Mucosa of descending colon (tissue), 3 donors: ENCODE measurements at regions not wholly inside any gene's neighbourhood (a gene's known extent, or its start where the extent isn't known, plus 50 kb on each side); places are given as distances from the start of the nearest gene placed in this dataset.

Source experiments
- ATAC-seq: fragments of 200-7000 bp; cut with Tn5 transposase; one replicate; pipeline ENCODE4 v1.9.1; 2020; ENCODE audit warnings: mild to moderate bottlenecking, moderate library complexity
- DNase-seq, 3 donors: peaks; one replicate each; pipeline ENCODE4 v3.0.0-alpha.2; 2020
- H3K36me3 ChIP-seq: fragments of 200-600 bp; one replicate; pipeline ENCODE4 v1.8.0; 2021; ENCODE audit warnings: low read depth, mild to moderate bottlenecking
- H3K4me1 ChIP-seq: fragments of 200-600 bp; one replicate; pipeline ENCODE4 v1.8.0; 2021; ENCODE audit warnings: low read depth, mild to moderate bottlenecking
- H3K4me3 ChIP-seq: fragments of 200-600 bp; one replicate; pipeline ENCODE4 v1.8.0; 2021; ENCODE audit warnings: mild to moderate bottlenecking
- H3K9me3 ChIP-seq: fragments of 200-600 bp; one replicate; pipeline ENCODE4 v1.8.0; 2021; ENCODE audit warnings: mild to moderate bottlenecking
- CTCF ChIP-seq: fragments of 200-600 bp; IDR thresholded peaks from one replicate; pipeline ENCODE4 v1.8.0; 2022; ENCODE audit warnings: antibody characterized with exemption, mild to moderate bottlenecking
- intact Hi-C, 2 donors: fragments of 100-400 bp; cut with DNase I in 1 of 2; cut with micrococcal nuclease in 1 of 2; formaldehyde crosslinking; loops; one replicate each; pipeline versions ENCODE4 v1.11.0 to v1.11.1; 2022; cut with DNase I, micrococcal nuclease
- donor health status: DM: no; HTN: no; CAD: no; lungs with moderate emphysema.
- donor health status: DM: no; HTN: no; CAD: no.
- donor health status: DM: no; HTN: yes; CAD: no.

DNA sequence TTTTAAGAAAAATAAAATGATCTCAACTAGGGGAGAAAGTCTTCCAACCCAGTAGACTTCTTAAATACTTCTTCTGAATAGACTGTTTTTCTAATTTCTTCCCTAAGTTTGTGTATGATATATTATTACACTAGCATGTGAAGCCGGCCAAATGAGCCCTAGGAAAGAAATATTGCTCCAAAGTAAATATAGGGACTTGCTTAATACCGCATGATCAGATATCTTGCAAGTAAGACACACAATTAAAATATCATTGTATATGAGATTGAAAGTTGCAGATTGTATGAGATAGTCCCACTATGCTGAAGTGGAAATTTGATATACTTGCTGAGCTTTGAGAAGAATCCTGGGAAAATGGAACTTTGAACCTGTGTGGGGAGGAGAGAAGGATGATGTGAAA, 225.7 kb downstream of the BAMBI start:
- DNase-seq (no peak), ATAC-seq (no peak)
- Histone ChIP-seq H3K9me3 (no peaks in the 10 kb centered on the region), H3K36me3 (no peaks in the 10 kb centered on the region), H3K4me1 (no peaks in the 10 kb centered on the region), H3K4me3 (no peak overlapping the region)
- no peak for TF ChIP-seq CTCF
- intact Hi-C loops, result no loop called here

DNA sequence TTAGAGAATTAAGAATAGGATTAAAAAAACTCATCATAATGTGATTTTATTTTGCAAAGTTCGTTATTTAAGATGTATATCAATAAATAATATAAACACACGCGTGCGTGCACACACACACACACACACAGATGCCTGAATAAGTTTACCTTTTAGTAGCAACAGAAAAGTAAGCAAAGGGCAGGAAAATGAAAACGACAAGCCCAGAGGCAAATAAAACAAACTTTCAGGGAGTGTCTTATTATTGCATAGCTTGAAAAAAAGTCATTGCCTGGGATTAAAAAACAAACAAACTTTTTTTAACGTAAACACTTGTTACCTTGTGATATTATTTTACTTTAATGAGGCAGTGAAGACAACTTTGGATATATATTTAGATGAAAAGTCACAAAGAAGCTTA, 226.4 kb downstream of the BAMBI start:
- intact Hi-C loops, result no loop called here
- H3K4me3 ChIP-seq, result no peak overlapping the region
- no peaks in the 10 kb centered on the region for H3K9me3 ChIP-seq
- ATAC-seq (no peak), DNase-seq (no peak)
- no peak for TF ChIP-seq CTCF
- H3K36me3 ChIP-seq, result no peaks in the 10 kb centered on the region
- H3K4me1 ChIP-seq, result no peaks in the 10 kb centered on the region

DNA sequence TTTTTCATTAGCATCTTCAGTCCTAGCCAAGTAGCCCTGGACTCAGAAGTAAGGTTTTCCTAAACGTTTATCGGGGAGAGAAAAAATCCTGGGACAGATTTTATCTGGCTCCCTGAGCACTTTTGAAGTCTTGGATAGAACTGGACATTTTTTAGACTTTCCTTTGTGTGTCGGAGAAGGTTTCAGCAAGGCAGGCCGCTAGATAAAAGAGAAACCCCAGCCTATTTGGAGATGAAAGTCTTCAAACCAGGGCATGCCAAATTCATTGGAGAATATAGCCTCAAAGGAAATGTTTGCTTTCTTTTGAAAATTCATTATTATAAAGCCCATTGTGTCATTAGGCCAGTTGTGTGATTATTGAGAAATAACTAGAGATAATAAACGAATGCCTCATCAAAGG, 228.1 kb downstream of the BAMBI start:
- H3K36me3 ChIP-seq, result no peaks in the 10 kb centered on the region
- intact Hi-C loops, result no loop called here
- DNase-seq, result no peak
- H3K9me3 ChIP-seq, result no peaks in the 10 kb centered on the region
- H3K4me1 ChIP-seq, result no peaks in the 10 kb centered on the region
- TF ChIP-seq CTCF, result no peak
- no peak overlapping the region for H3K4me3 ChIP-seq
- ATAC-seq, result no peak

- TF ChIP-seq CTCF, result no peak
- no peak for DNase-seq
- H3K4me1 ChIP-seq, result no peaks in the 10 kb centered on the region
- intact Hi-C loops, result no loop called here
- H3K4me3 ChIP-seq, result no peak overlapping the region
- no peaks in the 10 kb centered on the region for H3K36me3 ChIP-seq
- no peaks in the 10 kb centered on the region for H3K9me3 ChIP-seq
- ATAC-seq, result no peak
Observed at GRCh38 chr10:28906011-28906411, 228.7 kb downstream of the BAMBI start.

DNA sequence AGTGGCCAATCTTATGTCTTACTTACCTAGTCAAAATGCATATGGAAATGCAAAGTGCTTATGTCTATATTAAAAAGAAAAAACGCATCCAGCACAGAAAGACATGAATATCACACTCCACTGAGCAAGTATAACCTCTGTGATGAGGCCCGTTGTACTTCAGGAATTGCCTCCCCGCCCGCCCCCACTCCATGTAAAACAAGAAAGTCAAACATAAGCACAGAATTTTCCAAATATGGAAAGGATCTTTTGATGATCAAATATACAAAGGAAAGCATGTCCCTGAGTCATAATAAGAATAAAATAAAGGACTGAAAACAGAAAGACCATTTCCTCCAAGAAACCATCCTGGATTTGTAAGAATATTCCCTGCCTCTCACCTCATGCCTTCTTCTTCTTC, 229.1 kb downstream of the BAMBI start:
- Histone ChIP-seq H3K4me3 (no peak overlapping the region), H3K4me1 (no peaks in the 10 kb centered on the region), H3K36me3 (no peaks in the 10 kb centered on the region), H3K9me3 (no peaks in the 10 kb centered on the region)
- TF ChIP-seq CTCF, result no peak
- DNase-seq (no peak), ATAC-seq (no peak)
- intact Hi-C loops, result no loop called here

DNA sequence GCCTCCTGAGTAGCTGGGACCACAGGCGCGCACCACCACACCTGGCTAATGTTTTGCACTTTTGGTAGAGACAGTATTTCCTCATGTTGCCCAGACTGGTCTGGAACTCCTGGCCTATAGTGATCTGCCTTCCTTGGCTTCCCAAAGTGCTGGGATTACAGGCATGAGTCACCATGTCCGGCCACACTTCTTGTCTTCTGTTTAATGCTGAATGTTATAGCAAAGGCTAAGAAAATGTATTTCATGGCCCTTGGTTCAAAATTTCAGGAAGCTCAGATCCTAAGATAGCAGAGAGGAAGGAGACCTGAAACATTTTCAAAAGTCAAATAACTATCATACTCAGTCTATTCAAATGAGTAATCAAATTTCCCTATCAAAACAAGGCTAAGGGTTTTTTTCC, 229.6 kb downstream of the BAMBI start:
- no peaks in the 10 kb centered on the region for H3K9me3 ChIP-seq
- no peaks in the 10 kb centered on the region for H3K36me3 ChIP-seq
- H3K4me3 ChIP-seq, result no peak overlapping the region
- ATAC-seq, result no peak
- no peak for TF ChIP-seq CTCF
- H3K4me1 ChIP-seq, result no peaks in the 10 kb centered on the region
- no peak for DNase-seq
- intact Hi-C loops, result no loop called here
